GM19239 (cell line): ENCODE measurements at regions not wholly inside any gene's neighbourhood (a gene's known extent, or its start where the extent isn't known, plus 50 kb on each side); places are given as distances from the start of the nearest gene placed in this dataset.

ENCODE experiments used
- DNase-seq: peaks from one replicate; pipeline ENCODE4 v3.0.0; 2011; ENCODE audit warnings: low spot score; ENCODE audit not compliant: insufficient read length
- FAIRE-seq: peaks from 2 replicates; lab custom pipeline; 2011; peaks lifted over from hg19 to GRCh38; lab: Jason Lieb, UNC

GRCh38 chr4:133910165-133910564, 291.4 kb downstream of the PABPC4L start:
- FAIRE-seq: no peak
- no peak for DNase-seq

DNA sequence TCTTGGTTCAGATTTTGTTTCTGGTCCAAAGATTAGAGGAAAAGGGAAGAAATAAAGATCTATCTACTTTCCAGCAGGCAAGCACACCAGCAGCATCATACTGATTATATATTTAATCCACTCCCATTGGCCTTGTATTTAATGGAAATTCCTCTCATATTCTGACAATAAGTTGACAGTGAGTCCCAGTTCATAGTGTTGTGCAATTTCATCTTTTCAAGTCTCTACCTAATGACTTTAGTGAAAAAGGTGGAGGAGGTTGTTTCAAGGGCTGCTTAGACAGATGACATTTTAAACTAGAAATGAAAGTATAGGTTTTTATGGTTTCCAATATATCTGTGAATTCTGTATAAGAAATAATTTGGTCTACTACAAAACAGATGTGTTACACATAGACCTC, 298.6 kb downstream of the PABPC4L start:
- FAIRE-seq (no peak), DNase-seq (no peak)

- no peak for FAIRE-seq
- DNase-seq: no peak
These were observed 310.6 kb downstream of the PABPC4L start for GRCh38 chr4:133891011-133891410.

DNA sequence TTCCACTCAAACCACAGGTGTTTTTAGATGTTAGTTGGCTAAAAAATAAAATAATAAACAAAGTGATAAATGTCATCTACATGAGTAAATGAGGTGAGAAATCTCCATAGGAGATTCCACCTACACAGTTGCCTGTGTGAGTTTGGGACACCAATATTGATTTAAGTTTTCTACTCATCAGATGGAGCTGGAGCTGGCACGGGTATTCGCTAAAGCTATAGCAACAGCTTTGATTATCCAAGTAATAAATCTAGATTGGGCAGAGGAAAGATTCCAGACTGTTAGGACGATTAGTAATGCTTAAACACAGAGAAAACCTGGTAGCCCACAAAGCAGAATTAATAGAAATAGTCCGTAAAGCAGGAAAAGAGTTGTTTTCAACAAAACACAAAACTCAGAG, 313.9 kb downstream of the PABPC4L start:
- FAIRE-seq (no peak), DNase-seq (no peak)

GRCh38 chr4:133869486-133869885, 332.1 kb downstream of the PABPC4L start:
- no peak for FAIRE-seq

GRCh38 chr4:133868856-133869255, 332.7 kb downstream of the PABPC4L start:
- FAIRE-seq (no peak), DNase-seq (no peak)

More at GRCh38 chr4:133869486-133869885, 332.1 kb downstream of the PABPC4L start:
- DNase-seq: no peak

- DNase-seq (no peak), FAIRE-seq (no peak)
These were observed 335.3 kb downstream of the PABPC4L start for GRCh38 chr4:133866328-133866699.

- FAIRE-seq (no peak), DNase-seq (no peak)
These were observed 335.8 kb downstream of the PABPC4L start for GRCh38 chr4:133865612-133866327.

DNA sequence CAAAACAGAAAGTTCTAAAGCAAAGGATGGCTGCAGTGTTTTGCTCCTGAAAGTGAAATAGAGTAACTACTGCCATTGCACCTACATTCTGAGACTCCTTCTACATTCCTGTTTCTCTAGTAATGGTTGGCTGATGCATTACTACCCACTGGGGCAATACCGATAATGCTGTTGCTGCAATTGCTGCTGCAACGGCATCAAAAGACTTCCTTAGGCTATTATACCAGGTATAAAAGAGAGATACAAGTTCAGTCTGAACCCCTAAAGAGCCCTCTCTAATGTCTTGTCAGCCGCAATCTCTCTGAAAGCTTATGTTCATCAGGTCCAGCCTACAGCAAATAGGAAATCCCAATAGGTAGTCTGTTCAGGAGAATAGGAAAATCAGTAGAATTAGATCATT, 338.4 kb downstream of the PABPC4L start:
- FAIRE-seq: no peak
- no peak for DNase-seq

DNA sequence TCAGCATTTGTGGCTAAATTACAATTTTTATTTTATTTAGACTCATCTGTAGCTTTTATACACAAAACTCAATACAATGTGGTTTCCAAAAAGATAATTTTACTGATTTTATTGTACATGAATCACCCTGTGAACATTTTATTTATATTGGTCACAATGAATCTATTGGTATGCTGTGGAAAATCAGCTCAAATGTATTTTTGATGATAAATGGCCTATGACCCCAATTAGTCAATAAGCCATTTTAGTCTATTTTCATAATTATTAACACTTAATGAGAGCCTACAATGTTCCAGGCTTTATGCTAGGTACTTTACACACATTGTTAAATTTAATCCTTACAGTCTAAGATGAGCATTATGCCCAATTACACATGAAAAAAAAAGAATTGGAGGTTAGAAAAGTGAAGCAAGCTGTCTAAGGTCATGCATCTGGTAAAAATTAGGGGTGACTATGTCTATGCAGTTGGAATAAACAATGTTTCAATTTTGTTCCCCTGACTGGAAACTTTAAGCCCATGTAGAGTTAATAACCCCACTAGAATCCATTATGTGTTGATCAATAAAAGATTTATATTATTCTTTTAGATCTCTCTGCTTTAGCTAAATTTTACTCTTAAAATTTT, 344.7 kb downstream of the PABPC4L start:
- no peak for FAIRE-seq
- DNase-seq: no peak

DNA sequence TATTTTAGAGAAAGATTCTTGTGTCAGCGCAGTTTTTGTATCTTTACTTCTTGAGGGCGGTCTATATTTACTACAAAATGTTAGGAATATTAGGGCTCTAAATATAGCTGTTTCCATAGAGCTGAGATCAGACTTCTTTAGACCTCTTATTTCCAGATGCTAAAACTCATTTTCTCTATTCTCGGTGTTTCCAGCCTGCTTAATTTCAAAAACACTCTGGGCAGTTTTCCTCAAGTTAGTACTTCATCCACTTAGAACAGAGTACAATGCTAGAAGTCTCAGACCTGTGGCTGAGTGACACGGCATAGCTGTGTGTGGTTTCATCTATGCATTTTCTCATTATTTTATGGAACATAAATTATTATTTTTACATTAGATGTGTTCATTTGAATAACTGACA, 346.6 kb downstream of the PABPC4L start:
- no peak for FAIRE-seq

DNA sequence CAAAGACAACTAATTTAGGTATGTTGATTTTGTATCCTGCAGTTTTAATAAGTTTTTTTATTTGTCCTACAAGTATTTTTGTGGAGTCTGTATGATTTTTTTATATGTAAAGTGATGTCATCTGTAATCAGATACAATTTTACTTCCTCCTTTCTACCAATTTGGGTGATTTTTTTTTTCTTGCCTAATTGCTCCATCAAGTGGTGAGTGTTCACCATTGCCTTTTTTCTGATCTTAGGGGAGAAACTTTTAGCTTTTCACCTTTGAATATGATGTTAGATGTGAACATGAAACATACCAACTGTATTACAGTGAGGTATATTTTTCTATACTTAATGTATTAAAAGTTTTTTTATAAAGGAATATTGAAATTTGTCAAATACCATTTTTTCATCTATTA, 362.3 kb downstream of the PABPC4L start:
- DNase-seq (no peak), FAIRE-seq (no peak)

More for the DNA sequence above, 346.6 kb downstream of the PABPC4L start:
- DNase-seq: no peak

DNA sequence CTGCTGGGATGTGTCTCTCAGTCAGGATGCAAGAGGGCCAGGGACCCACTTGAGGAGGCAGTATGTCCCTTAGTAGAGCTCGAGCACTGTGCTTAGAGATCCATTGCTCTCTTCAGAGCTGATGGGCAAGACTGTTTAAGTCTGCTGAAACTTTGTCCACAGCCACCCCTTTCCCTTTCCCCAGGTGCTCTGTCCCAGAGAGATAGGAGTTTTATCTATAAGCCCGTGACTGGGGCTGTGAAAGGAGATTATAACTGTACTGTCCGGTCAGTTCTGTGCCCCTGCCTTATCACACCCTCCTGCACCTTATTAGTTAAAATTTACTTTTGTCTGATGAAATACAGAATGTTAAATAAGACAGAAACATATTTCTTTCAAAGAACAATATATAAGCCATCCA, 378.4 kb downstream of the PABPC4L start:
- FAIRE-seq: no peak
- DNase-seq: no peak

GRCh38 chr4:133812954-133813353, 388.6 kb downstream of the PABPC4L start:
- DNase-seq: no peak
- no peak for FAIRE-seq

GRCh38 chr4:133812236-133812635, 389.4 kb downstream of the PABPC4L start:
- FAIRE-seq: no peak

DNA sequence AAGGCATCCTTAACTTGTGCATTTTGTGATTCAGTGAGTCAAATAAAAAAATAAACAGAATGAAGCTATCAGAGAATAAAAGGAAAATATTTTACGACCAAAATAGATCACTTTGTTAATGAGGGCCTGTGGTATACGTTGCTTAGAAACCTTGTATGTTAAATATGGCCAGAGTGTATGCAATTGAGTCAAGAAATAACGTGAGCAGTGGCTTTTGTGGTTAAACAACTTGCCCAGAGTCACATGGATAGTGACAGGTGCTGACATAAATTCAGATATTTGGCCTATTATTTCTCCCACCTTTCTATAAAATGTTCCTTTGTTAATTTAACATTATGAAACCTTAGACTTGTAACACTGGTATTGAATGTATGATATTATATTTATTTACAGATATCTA, 393.4 kb downstream of the PABPC4L start:
- FAIRE-seq (no peak), DNase-seq (no peak)

More at GRCh38 chr4:133812236-133812635, 389.4 kb downstream of the PABPC4L start:
- DNase-seq: no peak

- FAIRE-seq: no peak
These were observed 398.2 kb downstream of the PABPC4L start for GRCh38 chr4:133803341-133803740.

GRCh38 chr4:133802359-133803140, 399.0 kb downstream of the PABPC4L start:
- FAIRE-seq (no peak), DNase-seq (no peak)

More at GRCh38 chr4:133803341-133803740, 398.2 kb downstream of the PABPC4L start:
- DNase-seq: no peak

- DNase-seq (no peak), FAIRE-seq (no peak)
These were observed 399.7 kb downstream of the PABPC4L start for GRCh38 chr4:133801883-133802282.

DNA sequence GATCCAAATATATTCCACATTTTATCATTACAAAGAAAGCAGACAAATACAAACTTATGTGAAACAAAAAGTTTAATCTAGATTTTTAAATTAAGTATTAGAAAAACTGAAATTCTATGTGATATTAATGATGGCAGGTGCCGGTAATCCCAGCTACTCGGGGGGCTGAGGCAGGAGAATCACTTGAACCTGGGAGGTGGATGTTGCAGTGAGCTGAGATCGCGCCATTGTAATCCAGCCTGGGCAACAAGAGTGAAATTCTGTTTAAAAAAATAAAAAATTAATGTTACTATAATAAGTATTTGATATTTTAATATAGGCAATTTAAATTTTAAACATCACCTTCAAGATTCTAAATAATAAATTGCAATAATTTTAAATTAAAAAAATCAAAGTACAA, 400.6 kb downstream of the PABPC4L start:
- DNase-seq (no peak), FAIRE-seq (no peak)

GRCh38 chr4:133799717-133800315, 401.8 kb downstream of the PABPC4L start:
- FAIRE-seq: no peak
- no peak for DNase-seq
